ENCODE measurements at regions not wholly inside any gene's neighbourhood (a gene's known extent, or its start where the extent isn't known, plus 50 kb on each side); places are given as distances from the start of the nearest gene placed in this dataset.

DNA sequence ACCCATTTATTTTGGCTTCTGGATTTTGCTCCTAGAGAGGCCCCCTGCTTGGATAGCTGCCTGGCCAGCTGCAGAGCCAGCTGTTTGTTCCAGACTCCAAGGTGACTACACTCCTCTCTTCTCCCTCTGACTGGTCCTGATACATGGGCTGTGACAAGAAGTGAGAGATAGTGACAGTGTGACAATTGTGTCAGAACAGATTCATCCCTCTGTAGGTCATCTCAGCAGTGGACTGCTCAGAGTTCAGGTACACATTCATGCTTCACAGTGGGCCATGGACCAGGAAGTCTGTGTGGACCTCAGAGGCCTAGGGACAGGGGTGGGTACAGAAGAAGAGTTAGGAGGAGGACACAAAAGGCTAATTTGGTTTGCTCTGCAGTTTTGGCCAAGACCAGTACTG lies 188.2 kb upstream of the MKLN1 start:
- TF ChIP-seq EGR1 (IDR thresholded peaks at IDR 0.05) (no peak), USF1 (IDR thresholded peaks at IDR 0.05) (no peak), TEAD4 (IDR thresholded peaks at IDR 0.05) (no peak), TCF12 (IDR thresholded peaks at IDR 0.05; ENCODE audit: low read depth) (no peak), FOXM1 (IDR thresholded peaks at IDR 0.05; ENCODE audit: borderline replicate concordance, low read depth) (no peak), REST (IDR thresholded peaks at IDR 0.05; ENCODE audit: low read depth) (no peak), RAD21 (IDR thresholded peaks at IDR 0.05; ENCODE audit: low read depth) (no peak), YY1 (IDR thresholded peaks at IDR 0.05; ENCODE audit: low read depth) (no peak), NFIC (IDR thresholded peaks at IDR 0.05) (no peak), EP300 (IDR thresholded peaks at IDR 0.05; ENCODE audit: borderline replicate concordance) (no peak), CEBPB (IDR thresholded peaks at IDR 0.05) (no peak), TAF1 (IDR thresholded peaks at IDR 0.05; ENCODE audit: low read depth) (no peak), CREB1 (IDR thresholded peaks at IDR 0.05; ENCODE audit: low read depth) (no peak), MAX (IDR thresholded peaks at IDR 0.05) (no peak)

- TF ChIP-seq ZBTB7A (IDR thresholded peaks at IDR 0.05; ENCODE audit: low read depth) (no peak), CEBPB (IDR thresholded peaks at IDR 0.05) (no peak), TAF1 (IDR thresholded peaks at IDR 0.05; ENCODE audit: low read depth) (no peak), USF1 (IDR thresholded peaks at IDR 0.05) (no peak), REST (IDR thresholded peaks at IDR 0.05; ENCODE audit: low read depth) (no peak), TEAD4 (IDR thresholded peaks at IDR 0.05) (no peak), MAX (IDR thresholded peaks at IDR 0.05) (no peak), FOXM1 (IDR thresholded peaks at IDR 0.05; ENCODE audit: borderline replicate concordance, low read depth) (no peak)
Measured at GRCh38 chr7:131141443-131141967, 186.2 kb upstream of the MKLN1 start.

- TF ChIP-seq RAD21 (IDR thresholded peaks at IDR 0.05; ENCODE audit: low read depth) = no peak
- TF ChIP-seq EGR1 (IDR thresholded peaks at IDR 0.05) = no peak
- no peak for TF ChIP-seq YY1 (IDR thresholded peaks at IDR 0.05; ENCODE audit: low read depth)
- no peak for TF ChIP-seq FOXM1 (IDR thresholded peaks at IDR 0.05; ENCODE audit: borderline replicate concordance, low read depth)
- no peak for TF ChIP-seq CREB1 (IDR thresholded peaks at IDR 0.05; ENCODE audit: low read depth)
- no peak for TF ChIP-seq EP300 (IDR thresholded peaks at IDR 0.05; ENCODE audit: borderline replicate concordance)
- no peak for TF ChIP-seq MAX (IDR thresholded peaks at IDR 0.05)
- TF ChIP-seq TEAD4 (IDR thresholded peaks at IDR 0.05) = no peak
Measured at GRCh38 chr7:131143869-131144268, 183.8 kb upstream of the MKLN1 start.

DNA sequence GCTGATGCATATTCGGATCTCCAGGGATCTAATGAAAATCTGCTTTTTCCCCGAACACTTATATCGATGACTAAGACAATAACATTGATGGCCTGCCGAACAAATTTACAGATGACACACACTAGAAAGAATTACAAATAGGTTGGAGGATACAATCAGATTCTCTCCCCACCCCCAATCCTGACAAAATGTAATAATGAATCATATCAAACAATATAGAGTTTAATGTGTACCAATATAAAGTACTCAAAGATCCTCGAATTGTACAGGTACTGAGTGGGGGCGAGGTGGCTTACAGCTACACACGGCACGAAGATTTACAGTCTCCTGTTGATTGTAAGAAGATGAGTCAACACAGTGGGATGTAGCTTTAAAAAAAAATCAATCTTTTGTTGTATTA lies 182.7 kb upstream of the MKLN1 start:
- TF ChIP-seq USF1 (IDR thresholded peaks at IDR 0.05) (no peak), YY1 (IDR thresholded peaks at IDR 0.05; ENCODE audit: low read depth) (no peak)

- TF ChIP-seq EGR1 (IDR thresholded peaks at IDR 0.05) = no peak
- TF ChIP-seq REST (IDR thresholded peaks at IDR 0.05; ENCODE audit: low read depth) = no peak
- TF ChIP-seq TAF1 (IDR thresholded peaks at IDR 0.05; ENCODE audit: low read depth) = no peak
- TF ChIP-seq FOXM1 (IDR thresholded peaks at IDR 0.05; ENCODE audit: borderline replicate concordance, low read depth) = no peak
- TF ChIP-seq MAX (IDR thresholded peaks at IDR 0.05) = no peak
- no peak for TF ChIP-seq CEBPB (IDR thresholded peaks at IDR 0.05)
- no peak for TF ChIP-seq TCF12 (IDR thresholded peaks at IDR 0.05; ENCODE audit: low read depth)
- TF ChIP-seq CREB1 (IDR thresholded peaks at IDR 0.05; ENCODE audit: low read depth) = no peak
- TF ChIP-seq YY1 (IDR thresholded peaks at IDR 0.05; ENCODE audit: low read depth) = no peak
- TF ChIP-seq USF1 (IDR thresholded peaks at IDR 0.05) = no peak
- TF ChIP-seq ZBTB7A (IDR thresholded peaks at IDR 0.05; ENCODE audit: low read depth) = no peak
- TF ChIP-seq EP300 (IDR thresholded peaks at IDR 0.05; ENCODE audit: borderline replicate concordance) = no peak
- TF ChIP-seq TEAD4 (IDR thresholded peaks at IDR 0.05) = no peak
- no peak for TF ChIP-seq RAD21 (IDR thresholded peaks at IDR 0.05; ENCODE audit: low read depth)
- no peak for TF ChIP-seq NFIC (IDR thresholded peaks at IDR 0.05)
Measured at GRCh38 chr7:131145770-131146169, 181.9 kb upstream of the MKLN1 start.

Measured in Ishikawa (cell line).